ENCODE measurements at regions not wholly inside any gene's neighbourhood (a gene's known extent, or its start where the extent isn't known, plus 50 kb on each side); places are given as distances from the start of the nearest gene placed in this dataset.

DNA sequence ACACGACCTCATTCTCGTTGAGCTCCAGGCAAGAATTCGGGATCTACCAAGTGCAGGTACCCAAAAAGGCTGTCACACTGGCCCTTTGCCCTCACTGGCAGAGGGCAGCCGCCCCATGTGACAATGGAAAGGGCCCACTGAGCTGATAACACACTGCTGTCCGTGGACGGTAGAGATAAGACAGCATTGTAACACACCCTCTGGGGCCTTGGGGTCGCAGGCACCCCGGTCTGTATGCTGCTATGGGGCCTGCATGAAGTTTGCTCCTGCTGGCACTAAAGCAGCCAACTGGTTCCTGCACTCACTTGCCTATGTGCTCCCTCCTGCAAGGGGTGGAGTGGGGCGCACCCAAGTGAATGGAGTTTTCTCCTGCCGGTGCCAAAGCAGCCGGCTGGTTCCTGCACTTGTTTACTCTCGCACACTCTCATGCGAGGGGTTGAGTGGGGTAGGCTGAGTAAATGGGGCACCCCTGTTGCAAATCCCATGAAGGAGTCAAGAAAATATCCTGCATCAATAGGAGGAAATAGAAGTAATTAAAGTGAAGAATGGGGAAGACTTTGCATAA lies 477.9 kb downstream of the ATP23 start:
- TF ChIP-seq, protein P1, sequence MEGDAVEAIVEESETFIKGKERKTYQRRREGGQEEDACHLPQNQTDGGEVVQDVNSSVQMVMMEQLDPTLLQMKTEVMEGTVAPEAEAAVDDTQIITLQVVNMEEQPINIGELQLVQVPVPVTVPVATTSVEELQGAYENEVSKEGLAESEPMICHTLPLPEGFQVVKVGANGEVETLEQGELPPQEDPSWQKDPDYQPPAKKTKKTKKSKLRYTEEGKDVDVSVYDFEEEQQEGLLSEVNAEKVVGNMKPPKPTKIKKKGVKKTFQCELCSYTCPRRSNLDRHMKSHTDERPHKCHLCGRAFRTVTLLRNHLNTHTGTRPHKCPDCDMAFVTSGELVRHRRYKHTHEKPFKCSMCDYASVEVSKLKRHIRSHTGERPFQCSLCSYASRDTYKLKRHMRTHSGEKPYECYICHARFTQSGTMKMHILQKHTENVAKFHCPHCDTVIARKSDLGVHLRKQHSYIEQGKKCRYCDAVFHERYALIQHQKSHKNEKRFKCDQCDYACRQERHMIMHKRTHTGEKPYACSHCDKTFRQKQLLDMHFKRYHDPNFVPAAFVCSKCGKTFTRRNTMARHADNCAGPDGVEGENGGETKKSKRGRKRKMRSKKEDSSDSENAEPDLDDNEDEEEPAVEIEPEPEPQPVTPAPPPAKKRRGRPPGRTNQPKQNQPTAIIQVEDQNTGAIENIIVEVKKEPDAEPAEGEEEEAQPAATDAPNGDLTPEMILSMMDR (IDR thresholded peaks at IDR 0.05; ENCODE audit: low read depth, low read length, poor library complexity, severe bottlenecking), result no peak
- no peak for TF ChIP-seq EZH2phosphoT487 (IDR thresholded peaks at IDR 0.05; ENCODE audit: borderline replicate concordance, low read length)

Data from DOHH2 (cell line).